ENCODE measurements at regions not wholly inside any gene's neighbourhood (a gene's known extent, or its start where the extent isn't known, plus 50 kb on each side); places are given as distances from the start of the nearest gene placed in this dataset.

DNA sequence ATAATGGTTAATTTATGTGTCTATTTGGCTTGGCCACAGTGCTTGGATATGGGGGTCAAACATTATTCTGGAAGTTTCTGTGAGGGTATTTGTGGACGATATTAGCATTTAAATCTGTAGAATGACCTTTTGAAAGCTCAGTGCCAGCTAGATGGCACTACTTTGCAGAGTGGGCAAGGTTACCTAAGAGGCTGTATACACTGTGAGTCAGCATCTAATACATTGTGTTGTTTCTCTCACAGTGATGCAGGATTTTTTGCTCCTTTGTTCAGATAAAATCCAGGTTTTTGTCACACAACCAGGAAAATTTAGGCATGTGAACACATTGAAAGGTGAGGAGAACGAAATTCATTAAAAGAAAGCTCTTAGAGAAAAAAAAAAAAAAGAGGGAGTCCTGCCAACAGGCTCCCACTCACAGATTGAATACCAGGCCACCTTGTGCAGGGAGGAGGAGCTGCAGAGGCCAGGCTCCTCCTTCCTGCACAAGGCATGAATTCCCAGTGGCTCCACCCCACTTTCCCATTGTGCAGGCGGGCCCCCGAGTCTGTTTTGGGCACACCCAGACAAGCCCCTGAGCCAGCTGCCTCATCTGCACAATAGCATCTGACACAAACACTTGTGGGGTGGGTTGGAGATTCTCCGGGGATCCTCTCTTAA, 551.0 kb upstream of the ATXN8OS start:
- TF ChIP-seq CTCF (IDR thresholded peaks at IDR 0.05; ENCODE audit: low read depth, low read length), result no peak
- TF ChIP-seq, protein P1, sequence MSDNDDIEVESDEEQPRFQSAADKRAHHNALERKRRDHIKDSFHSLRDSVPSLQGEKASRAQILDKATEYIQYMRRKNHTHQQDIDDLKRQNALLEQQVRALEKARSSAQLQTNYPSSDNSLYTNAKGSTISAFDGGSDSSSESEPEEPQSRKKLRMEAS (IDR thresholded peaks at IDR 0.05; ENCODE audit: low read depth, low read length), result no peak
